K562 (cell line): ENCODE measurements at regions not wholly inside any gene's neighbourhood (a gene's known extent, or its start where the extent isn't known, plus 50 kb on each side); places are given as distances from the start of the nearest gene placed in this dataset.

ENCODE experiments used
- ATAC-seq: fragments of 200-7000 bp; cut with Tn5 transposase; 3 replicates; pipeline ENCODE4 v1.9.1; 2020; ENCODE audit warnings: moderate library complexity
- BruUV-seq: library from RNA; stranded (reverse); fragments of 400-500 nt; replicated peaks from 2 replicates; lab custom pipeline; 2021; lab: Mats Ljungman, UMichigan
- CTCF ChIA-PET: fragments of 300-600 bp; formaldehyde crosslinking; extraction: SDS; loops from one replicate; lab custom pipeline; 2021; ENCODE audit warnings: low intra/inter-chr PET ratio; lab: Yijun Ruan, JAX
- POLR2A ChIA-PET: fragments of 300-600, 350-650 bp; sonication (Branson Sonifier 250); formaldehyde crosslinking; extraction: SDS; loops from one replicate; lab custom pipeline; 2021; ENCODE audit warnings: antibody characterized with exemption, inconsistent platforms; lab: Yijun Ruan, JAX
- DNase-seq, 4 experiments: peaks; one replicate each; pipeline versions ENCODE4 v3.0.0 to v3.0.0-alpha.2; 2011 to 2018; ENCODE audit warnings: low spot score in 3 of 4, mixed read lengths in 3 of 4; ENCODE audit errors: extremely low read depth in 1 of 4
- FAIRE-seq: peaks from 2 replicates; lab custom pipeline; 2011; peaks lifted over from hg19 to GRCh38; lab: Jason Lieb, UNC
- H2AFZ ChIP-seq: 2 replicates; pipeline ENCODE4 v1.6.0; 2011; ENCODE audit warnings: low read depth, low read length, control low read depth, inconsistent platforms
- H3K27ac ChIP-seq: fragments of 200-600 bp; 3 replicates; pipeline ENCODE4 v1.8.0; 2011; ENCODE audit warnings: low read depth, mild to moderate bottlenecking, control low read depth, inconsistent platforms, low read length, moderate library complexity, mixed read lengths; ENCODE audit errors: extremely low read depth
- H3K27me3 ChIP-seq, 2 experiments: fragments of 300-600 bp in 1 of 2; 2 replicates in 1 of 2; 3 replicates in 1 of 2; pipeline versions ENCODE4 v1.6.0 to v1.8.0; 2011; ENCODE audit warnings: inconsistent platforms in 2 of 2, low read length in 2 of 2, mild to moderate bottlenecking in 1 of 2, mixed read lengths in 1 of 2, moderate library complexity in 1 of 2; ENCODE audit not compliant: control insufficient read depth in 2 of 2, insufficient read depth in 2 of 2
- H3K36me3 ChIP-seq: fragments of 300-600 bp; 3 replicates; pipeline ENCODE4 v1.8.0; 2011; ENCODE audit warnings: mild to moderate bottlenecking, low read length, inconsistent platforms; ENCODE audit not compliant: control insufficient read depth, insufficient read depth
- H3K4me1 ChIP-seq, 2 experiments: fragments of 200-600 bp in 1 of 2; replicated peaks in 1 of 2; 2 replicates in 1 of 2; 3 replicates in 1 of 2; pipeline versions ENCODE4 v1.5.1 to v1.8.0; 2011; ENCODE audit warnings: inconsistent platforms in 2 of 2, low read length in 2 of 2, mild to moderate bottlenecking in 1 of 2, mixed read lengths in 1 of 2, moderate library complexity in 1 of 2; ENCODE audit not compliant: control insufficient read depth in 2 of 2, insufficient read depth in 2 of 2
- H3K4me2 ChIP-seq: 2 replicates; pipeline ENCODE4 v1.6.1; 2011; ENCODE audit warnings: low read length, control low read depth, inconsistent platforms, mixed read lengths; ENCODE audit not compliant: insufficient read depth
- H3K4me3 ChIP-seq: fragments of 200-600 bp; sonication (generic), shearing (Covaris generic); 2 replicates; pipeline ENCODE4 v1.5.1; 2016; ENCODE audit warnings: control low read depth, inconsistent platforms
- H3K79me2 ChIP-seq: fragments of 200-600 bp; 3 replicates; pipeline ENCODE4 v1.8.0; 2011; ENCODE audit warnings: low read length, inconsistent platforms; ENCODE audit not compliant: control insufficient read depth, insufficient read depth
- H3K9ac ChIP-seq, 2 experiments: 2 replicates each; pipeline versions ENCODE4 v1.6.0 to v1.6.1; 2011; ENCODE audit warnings: low read depth in 2 of 2, low read length in 2 of 2, control low read depth in 1 of 2, inconsistent platforms in 1 of 2, mild to moderate bottlenecking in 1 of 2, mixed read lengths in 1 of 2; ENCODE audit not compliant: insufficient read depth in 1 of 2
- H3K9me1 ChIP-seq: one replicate; pipeline ENCODE4 v1.6.0; 2011; ENCODE audit warnings: inconsistent platforms, mild to moderate bottlenecking, low read length, moderate library complexity; ENCODE audit not compliant: control insufficient read depth, insufficient read depth
- H3K9me3 ChIP-seq: replicated peaks from 2 replicates; pipeline ENCODE4 v1.5.1; 2011; ENCODE audit warnings: low read depth, low read length, inconsistent platforms; ENCODE audit not compliant: control insufficient read depth, insufficient read depth
- H4K20me1 ChIP-seq: replicated peaks from 2 replicates; pipeline ENCODE4 v1.6.1; 2011; ENCODE audit warnings: low read length, inconsistent platforms, mixed read lengths; ENCODE audit not compliant: control insufficient read depth, insufficient read depth
- COPS2 ChIP-seq: fragments of 450-650 bp; conservative IDR thresholded peaks from 2 replicates; pipeline ENCODE4 v1.6.1; 2016; ENCODE audit warnings: mild to moderate bottlenecking, moderate library complexity
- JUNB ChIP-seq: fragments of 450-650 bp; formaldehyde crosslinking; conservative IDR thresholded peaks from 2 replicates; pipeline ENCODE4 v1.4.0; 2020; ENCODE audit warnings: mild to moderate bottlenecking
- SPI1 ChIP-seq: IDR thresholded peaks from 2 replicates; pipeline ENCODE4 v1.6.1; 2011; ENCODE audit warnings: low read depth, low read length, control low read depth, borderline replicate concordance
- STAG1 ChIP-seq: sonication (generic); formaldehyde crosslinking; IDR thresholded peaks from 2 replicates; pipeline ENCODE4 v1.5.0; 2020; ENCODE audit warnings: missing genetic modification reagents, borderline replicate concordance
- TFAM ChIP-seq: fragments of 250-450 bp; sonication (Bioruptor Pico); conservative IDR thresholded peaks from 2 replicates; pipeline ENCODE4 v1.5.0; 2021; ENCODE audit warnings: mild to moderate bottlenecking, moderate library complexity
- TRIM24 ChIP-seq, 2 experiments: fragments of 450-650 bp; IDR thresholded peaks; 2 replicates each; pipeline ENCODE4 v1.6.1; 2016
- WGBS: fragments of 100-300 bp; shearing (Covaris generic); methylation state at CpG from one replicate; pipeline ENCODE4 v1.1.6; 2016; ENCODE audit warnings: low coverage, mixed read lengths; ENCODE audit not compliant: insufficient coverage; ENCODE audit errors: missing lambda C conversion rate; 5-methylcytosine and 5-hydroxymethylcytosine counted together
- in situ Hi-C: fragments of 300-500 bp; cut with MboI; formaldehyde crosslinking; loops from 4 replicates; pipeline ENCODE4 v1.15.0; 2018; ENCODE audit warnings: inconsistent platforms, mixed read lengths
- intact Hi-C: fragments of 100-400 bp; cut with micrococcal nuclease; formaldehyde crosslinking; loops from 2 replicates; pipeline ENCODE4 v1.14.2; 2022
- TF ChIP-seq, protein P1 (sequence below), 2 experiments: fragments of 450-650 bp; formaldehyde crosslinking in 1 of 2; IDR thresholded peaks; 2 replicates each; pipeline versions ENCODE4 v1.4.0 to v1.6.1; 2014 to 2020; ENCODE audit warnings: mild to moderate bottlenecking in 2 of 2, borderline replicate concordance in 1 of 2, low read depth in 1 of 2
- TF ChIP-seq, protein P2 (sequence below), 2 experiments: fragments of 450-650 bp; IDR thresholded peaks; 2 replicates each; pipeline ENCODE4 v1.6.1; 2016

DNA sequence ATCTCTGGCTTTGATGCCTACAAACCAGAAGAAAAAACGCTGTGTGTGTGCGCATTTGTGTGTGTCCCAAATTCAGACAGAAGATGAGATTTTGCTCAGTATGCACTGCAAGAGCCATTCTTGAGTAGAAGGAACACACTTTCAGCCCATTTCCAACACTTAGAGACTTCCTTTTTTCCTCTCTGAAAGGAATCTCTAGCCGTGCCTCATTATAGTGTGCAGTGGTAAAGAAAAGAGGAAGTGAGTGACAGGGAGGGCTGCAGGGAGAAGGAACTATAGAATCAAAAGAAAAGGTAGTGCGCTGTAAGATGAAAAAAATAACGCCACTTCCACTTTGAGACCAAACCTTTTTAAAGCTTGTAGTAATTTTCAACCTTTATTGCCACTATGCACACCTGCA lies 1400.9 kb upstream of the FLRT2 start:
- no peak overlapping the region for H3K4me2 ChIP-seq

DNA sequence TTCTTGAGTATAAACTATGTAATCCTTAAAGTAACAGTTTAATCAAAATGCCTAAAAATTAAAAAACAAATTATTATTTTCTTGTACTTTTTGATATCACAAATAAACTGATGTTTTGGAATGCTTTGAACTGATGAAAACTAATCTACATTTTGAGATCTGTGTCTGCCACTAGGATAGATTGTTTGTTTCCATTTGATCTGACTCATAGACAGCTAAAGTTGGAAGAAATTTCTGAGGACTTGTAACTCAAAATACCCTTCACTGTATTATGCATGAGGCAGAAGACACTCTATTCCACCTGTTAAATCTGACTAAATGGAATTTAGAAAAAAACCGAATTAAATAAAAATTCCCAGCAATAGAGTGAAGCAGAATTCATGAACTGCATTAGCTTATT lies 1400.0 kb upstream of the FLRT2 start:
- no peak overlapping the region for H3K4me2 ChIP-seq
- BruUV-seq: no TSS peak
- H3K27me3 ChIP-seq: no peaks in the 10 kb centered on the region
- in situ Hi-C loops (no loop called here), intact Hi-C loops (no loop called here)
- no peaks in the 10 kb centered on the region for H3K4me1 ChIP-seq
- no peaks in the 10 kb centered on the region for H3K9me1 ChIP-seq
- no peak for FAIRE-seq
- H3K79me2 ChIP-seq: no peaks in the 10 kb centered on the region
- H3K36me3 ChIP-seq: no peaks in the 10 kb centered on the region
- no peak overlapping the region for H2AFZ ChIP-seq
- H3K9ac ChIP-seq: no peak overlapping the region
- WGBS: 0% methylated on average over 1 of the region's 1 CpG
- DNase-seq: no peak
- H3K9me3 ChIP-seq: no peaks in the 10 kb centered on the region
- ChIA-PET POLR2A (no interaction called here), CTCF (no interaction called here)
- H3K27ac ChIP-seq: no peak overlapping the region
- no peak overlapping the region for H3K4me3 ChIP-seq
- no peaks in the 10 kb centered on the region for H4K20me1 ChIP-seq
- no peak for ATAC-seq
- TF ChIP-seq JUNB (CRISPR knock-in tag): no peak
- TF ChIP-seq, protein P1, sequence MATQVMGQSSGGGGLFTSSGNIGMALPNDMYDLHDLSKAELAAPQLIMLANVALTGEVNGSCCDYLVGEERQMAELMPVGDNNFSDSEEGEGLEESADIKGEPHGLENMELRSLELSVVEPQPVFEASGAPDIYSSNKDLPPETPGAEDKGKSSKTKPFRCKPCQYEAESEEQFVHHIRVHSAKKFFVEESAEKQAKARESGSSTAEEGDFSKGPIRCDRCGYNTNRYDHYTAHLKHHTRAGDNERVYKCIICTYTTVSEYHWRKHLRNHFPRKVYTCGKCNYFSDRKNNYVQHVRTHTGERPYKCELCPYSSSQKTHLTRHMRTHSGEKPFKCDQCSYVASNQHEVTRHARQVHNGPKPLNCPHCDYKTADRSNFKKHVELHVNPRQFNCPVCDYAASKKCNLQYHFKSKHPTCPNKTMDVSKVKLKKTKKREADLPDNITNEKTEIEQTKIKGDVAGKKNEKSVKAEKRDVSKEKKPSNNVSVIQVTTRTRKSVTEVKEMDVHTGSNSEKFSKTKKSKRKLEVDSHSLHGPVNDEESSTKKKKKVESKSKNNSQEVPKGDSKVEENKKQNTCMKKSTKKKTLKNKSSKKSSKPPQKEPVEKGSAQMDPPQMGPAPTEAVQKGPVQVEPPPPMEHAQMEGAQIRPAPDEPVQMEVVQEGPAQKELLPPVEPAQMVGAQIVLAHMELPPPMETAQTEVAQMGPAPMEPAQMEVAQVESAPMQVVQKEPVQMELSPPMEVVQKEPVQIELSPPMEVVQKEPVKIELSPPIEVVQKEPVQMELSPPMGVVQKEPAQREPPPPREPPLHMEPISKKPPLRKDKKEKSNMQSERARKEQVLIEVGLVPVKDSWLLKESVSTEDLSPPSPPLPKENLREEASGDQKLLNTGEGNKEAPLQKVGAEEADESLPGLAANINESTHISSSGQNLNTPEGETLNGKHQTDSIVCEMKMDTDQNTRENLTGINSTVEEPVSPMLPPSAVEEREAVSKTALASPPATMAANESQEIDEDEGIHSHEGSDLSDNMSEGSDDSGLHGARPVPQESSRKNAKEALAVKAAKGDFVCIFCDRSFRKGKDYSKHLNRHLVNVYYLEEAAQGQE (IDR thresholded peaks at IDR 0.05; ENCODE audit: borderline replicate concordance): no peak
- TF ChIP-seq, protein P1 (CRISPR knock-in tag; IDR thresholded peaks at IDR 0.05; ENCODE audit: low read depth): no peak
- TF ChIP-seq COPS2: no peak
- TF ChIP-seq, protein P2, sequence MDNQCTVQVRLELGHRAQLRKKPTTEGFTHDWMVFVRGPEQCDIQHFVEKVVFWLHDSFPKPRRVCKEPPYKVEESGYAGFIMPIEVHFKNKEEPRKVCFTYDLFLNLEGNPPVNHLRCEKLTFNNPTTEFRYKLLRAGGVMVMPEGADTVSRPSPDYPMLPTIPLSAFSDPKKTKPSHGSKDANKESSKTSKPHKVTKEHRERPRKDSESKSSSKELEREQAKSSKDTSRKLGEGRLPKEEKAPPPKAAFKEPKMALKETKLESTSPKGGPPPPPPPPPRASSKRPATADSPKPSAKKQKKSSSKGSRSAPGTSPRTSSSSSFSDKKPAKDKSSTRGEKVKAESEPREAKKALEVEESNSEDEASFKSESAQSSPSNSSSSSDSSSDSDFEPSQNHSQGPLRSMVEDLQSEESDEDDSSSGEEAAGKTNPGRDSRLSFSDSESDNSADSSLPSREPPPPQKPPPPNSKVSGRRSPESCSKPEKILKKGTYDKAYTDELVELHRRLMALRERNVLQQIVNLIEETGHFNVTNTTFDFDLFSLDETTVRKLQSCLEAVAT (IDR thresholded peaks at IDR 0.05): no peak
- no peak for TF ChIP-seq STAG1 (CRISPR knock-in tag)
- no peak for TF ChIP-seq TFAM (CRISPR knock-in tag)

More for the DNA sequence above, 1400.9 kb upstream of the FLRT2 start:
- ATAC-seq (no peak), FAIRE-seq (no peak), DNase-seq (no peak)
- H2AFZ ChIP-seq: no peak overlapping the region
- H3K9me1 ChIP-seq: no peaks in the 10 kb centered on the region
- 0% methylated on average over 4 of the region's 5 CpGs for WGBS
- POLR2A ChIA-PET: no interaction called here
- BruUV-seq: no TSS peak
- intact Hi-C loops: no loop called here
- no peaks in the 10 kb centered on the region for H3K27me3 ChIP-seq
- H3K9ac ChIP-seq: no peak overlapping the region
- CTCF ChIA-PET: no interaction called here
- no peak overlapping the region for H3K4me3 ChIP-seq
- H3K79me2 ChIP-seq: no peaks in the 10 kb centered on the region
- in situ Hi-C loops: no loop called here
- H3K36me3 ChIP-seq: no peaks in the 10 kb centered on the region
- no peaks in the 10 kb centered on the region for H3K4me1 ChIP-seq
- H3K27ac ChIP-seq: no peak overlapping the region
- TF ChIP-seq TRIM24 (IDR thresholded peaks at IDR 0.05): no peak
- TF ChIP-seq SPI1: peak; percentile 48
- TF ChIP-seq, all 486 proteins: peak for 1
- Histone ChIP-seq H3K9me3 (no peaks in the 10 kb centered on the region), H4K20me1 (no peaks in the 10 kb centered on the region)
